ENCODE measurements at regions not wholly inside any gene's neighbourhood (a gene's known extent, or its start where the extent isn't known, plus 50 kb on each side); places are given as distances from the start of the nearest gene placed in this dataset.

DNA sequence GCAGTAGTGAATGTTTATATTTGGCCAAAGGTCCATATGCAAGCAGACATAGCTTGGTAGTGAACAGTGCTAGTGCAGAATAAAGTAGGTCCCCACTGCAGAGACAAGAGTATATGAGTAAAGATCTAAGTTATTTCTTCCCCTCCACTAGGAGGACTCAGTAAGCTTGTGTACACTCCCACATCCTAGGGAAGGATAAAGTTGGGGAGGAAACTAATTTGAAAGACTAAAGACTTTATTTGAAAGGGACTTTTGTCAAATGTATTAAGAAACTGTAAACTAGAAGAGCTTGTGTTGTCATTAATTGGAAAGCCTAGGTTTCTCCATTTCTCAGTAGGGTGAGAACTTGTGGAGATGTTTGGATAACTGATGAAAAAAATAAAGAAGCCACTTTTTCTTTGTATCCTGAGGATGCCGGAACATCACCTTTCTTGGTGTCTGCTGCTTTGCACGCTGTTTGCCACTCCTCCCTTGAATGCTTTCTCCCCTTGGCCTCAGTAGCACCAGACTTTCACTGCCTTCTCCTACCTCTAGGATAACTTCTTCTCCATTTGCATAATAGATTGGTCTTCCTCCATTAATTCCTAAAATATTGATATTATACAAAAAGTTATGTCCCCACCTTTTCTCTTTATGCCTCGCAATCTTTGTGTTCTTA lies 329.0 kb downstream of the PARP8 start:
- TF ChIP-seq, protein P1, sequence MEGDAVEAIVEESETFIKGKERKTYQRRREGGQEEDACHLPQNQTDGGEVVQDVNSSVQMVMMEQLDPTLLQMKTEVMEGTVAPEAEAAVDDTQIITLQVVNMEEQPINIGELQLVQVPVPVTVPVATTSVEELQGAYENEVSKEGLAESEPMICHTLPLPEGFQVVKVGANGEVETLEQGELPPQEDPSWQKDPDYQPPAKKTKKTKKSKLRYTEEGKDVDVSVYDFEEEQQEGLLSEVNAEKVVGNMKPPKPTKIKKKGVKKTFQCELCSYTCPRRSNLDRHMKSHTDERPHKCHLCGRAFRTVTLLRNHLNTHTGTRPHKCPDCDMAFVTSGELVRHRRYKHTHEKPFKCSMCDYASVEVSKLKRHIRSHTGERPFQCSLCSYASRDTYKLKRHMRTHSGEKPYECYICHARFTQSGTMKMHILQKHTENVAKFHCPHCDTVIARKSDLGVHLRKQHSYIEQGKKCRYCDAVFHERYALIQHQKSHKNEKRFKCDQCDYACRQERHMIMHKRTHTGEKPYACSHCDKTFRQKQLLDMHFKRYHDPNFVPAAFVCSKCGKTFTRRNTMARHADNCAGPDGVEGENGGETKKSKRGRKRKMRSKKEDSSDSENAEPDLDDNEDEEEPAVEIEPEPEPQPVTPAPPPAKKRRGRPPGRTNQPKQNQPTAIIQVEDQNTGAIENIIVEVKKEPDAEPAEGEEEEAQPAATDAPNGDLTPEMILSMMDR (IDR thresholded peaks at IDR 0.05; ENCODE audit: low read length): no peak
- no peak for TF ChIP-seq EZH2 (IDR thresholded peaks at IDR 0.05; ENCODE audit: borderline replicate concordance, low read length)
